Panc1 (cell line): ENCODE measurements at regions not wholly inside any gene's neighbourhood (a gene's known extent, or its start where the extent isn't known, plus 50 kb on each side); places are given as distances from the start of the nearest gene placed in this dataset.

ENCODE experiments used
- CTCF ChIP-seq: fragments of 450-650 bp; IDR thresholded peaks from 2 replicates; pipeline ENCODE4 v1.5.1; 2017; ENCODE audit warnings: mild to moderate bottlenecking
- POLR2AphosphoS5 ChIP-seq: IDR thresholded peaks from 2 replicates; pipeline ENCODE4 v1.6.1; 2012; ENCODE audit warnings: mild to moderate bottlenecking, low read depth, low read length, moderate library complexity
- SIN3A ChIP-seq: IDR thresholded peaks from 2 replicates; pipeline ENCODE4 v1.6.1; 2012; ENCODE audit warnings: low read depth, mild to moderate bottlenecking, low read length, moderate library complexity, borderline replicate concordance; ENCODE audit not compliant: insufficient read depth
- TCF7L2 ChIP-seq: IDR thresholded peaks from 2 replicates; pipeline ENCODE4 v1.6.1; 2011; ENCODE audit warnings: mild to moderate bottlenecking, low read depth, low read length, inconsistent platforms
- TF ChIP-seq, protein P1 (sequence below), 2 experiments: IDR thresholded peaks; 2 replicates each; pipeline ENCODE4 v1.6.1; 2011 to 2012; ENCODE audit warnings: low read depth in 2 of 2, control low read depth in 1 of 2, low read length in 1 of 2, mild to moderate bottlenecking in 1 of 2, moderate library complexity in 1 of 2; ENCODE audit not compliant: insufficient read depth in 1 of 2

GRCh38 chr7:46448478-46448877 is 527.4 kb upstream of the IGFBP3 start:
- no peak for TF ChIP-seq POLR2AphosphoS5
- TF ChIP-seq CTCF: no peak
- TF ChIP-seq, protein P1, sequence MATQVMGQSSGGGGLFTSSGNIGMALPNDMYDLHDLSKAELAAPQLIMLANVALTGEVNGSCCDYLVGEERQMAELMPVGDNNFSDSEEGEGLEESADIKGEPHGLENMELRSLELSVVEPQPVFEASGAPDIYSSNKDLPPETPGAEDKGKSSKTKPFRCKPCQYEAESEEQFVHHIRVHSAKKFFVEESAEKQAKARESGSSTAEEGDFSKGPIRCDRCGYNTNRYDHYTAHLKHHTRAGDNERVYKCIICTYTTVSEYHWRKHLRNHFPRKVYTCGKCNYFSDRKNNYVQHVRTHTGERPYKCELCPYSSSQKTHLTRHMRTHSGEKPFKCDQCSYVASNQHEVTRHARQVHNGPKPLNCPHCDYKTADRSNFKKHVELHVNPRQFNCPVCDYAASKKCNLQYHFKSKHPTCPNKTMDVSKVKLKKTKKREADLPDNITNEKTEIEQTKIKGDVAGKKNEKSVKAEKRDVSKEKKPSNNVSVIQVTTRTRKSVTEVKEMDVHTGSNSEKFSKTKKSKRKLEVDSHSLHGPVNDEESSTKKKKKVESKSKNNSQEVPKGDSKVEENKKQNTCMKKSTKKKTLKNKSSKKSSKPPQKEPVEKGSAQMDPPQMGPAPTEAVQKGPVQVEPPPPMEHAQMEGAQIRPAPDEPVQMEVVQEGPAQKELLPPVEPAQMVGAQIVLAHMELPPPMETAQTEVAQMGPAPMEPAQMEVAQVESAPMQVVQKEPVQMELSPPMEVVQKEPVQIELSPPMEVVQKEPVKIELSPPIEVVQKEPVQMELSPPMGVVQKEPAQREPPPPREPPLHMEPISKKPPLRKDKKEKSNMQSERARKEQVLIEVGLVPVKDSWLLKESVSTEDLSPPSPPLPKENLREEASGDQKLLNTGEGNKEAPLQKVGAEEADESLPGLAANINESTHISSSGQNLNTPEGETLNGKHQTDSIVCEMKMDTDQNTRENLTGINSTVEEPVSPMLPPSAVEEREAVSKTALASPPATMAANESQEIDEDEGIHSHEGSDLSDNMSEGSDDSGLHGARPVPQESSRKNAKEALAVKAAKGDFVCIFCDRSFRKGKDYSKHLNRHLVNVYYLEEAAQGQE (IDR thresholded peaks at IDR 0.05; ENCODE audit: insufficient read depth in 1 of 2, low read depth in 2 of 2, low read length in 1 of 2): no peak
- TF ChIP-seq TCF7L2: no peak
- TF ChIP-seq SIN3A: no peak
